HepG2 (cell line): ENCODE measurements at regions not wholly inside any gene's neighbourhood (a gene's known extent, or its start where the extent isn't known, plus 50 kb on each side); places are given as distances from the start of the nearest gene placed in this dataset.

Experiments
- KDM2A ChIP-seq: sonication (generic); formaldehyde crosslinking; IDR thresholded peaks from 2 replicates; pipeline ENCODE4 v1.4.0; 2020; ENCODE audit warnings: low read depth, missing genetic modification reagents, borderline replicate concordance
- KLF11 ChIP-seq: IDR thresholded peaks from 2 replicates; pipeline ENCODE4 v1.6.1; 2016; ENCODE audit warnings: missing compliant biosample characterization
- KLF15 ChIP-seq: sonication (generic); formaldehyde crosslinking; IDR thresholded peaks from 2 replicates; pipeline ENCODE4 v1.8.1; 2023; ENCODE audit warnings: borderline replicate concordance, mild to moderate bottlenecking, inconsistent platforms, missing genetic modification reagents, mixed read lengths
- NAIF1 ChIP-seq: sonication (generic); formaldehyde crosslinking; IDR thresholded peaks from 2 replicates; pipeline ENCODE4 v1.5.0; 2020; ENCODE audit warnings: mild to moderate bottlenecking, missing genetic modification reagents, borderline replicate concordance
- NFE2L2 ChIP-seq: fragments of 150-350 bp; IDR thresholded peaks from 2 replicates; pipeline ENCODE4 v1.6.1; 2014; ENCODE audit warnings: low read length
- PHF20 ChIP-seq: sonication (generic); formaldehyde crosslinking; IDR thresholded peaks from 2 replicates; pipeline ENCODE4 v1.5.0; 2020; ENCODE audit warnings: mild to moderate bottlenecking, missing genetic modification reagents
- TOE1 ChIP-seq: sonication (generic); formaldehyde crosslinking; IDR thresholded peaks from 2 replicates; pipeline ENCODE4 v1.4.0; 2020; ENCODE audit warnings: mild to moderate bottlenecking, missing genetic modification reagents
- ZFP36 ChIP-seq: fragments of 150-350 bp; IDR thresholded peaks from 2 replicates; pipeline ENCODE4 v1.6.1; 2018; ENCODE audit warnings: borderline replicate concordance, low read length, low read depth; ENCODE audit not compliant: partially characterized antibody
- ZMYM4 ChIP-seq: sonication (generic); formaldehyde crosslinking; IDR thresholded peaks from 2 replicates; pipeline ENCODE4 v1.8.1; 2023; ENCODE audit warnings: mild to moderate bottlenecking, missing genetic modification reagents
- ZNF10 ChIP-seq: sonication (generic); formaldehyde crosslinking; IDR thresholded peaks from 2 replicates; pipeline ENCODE4 v1.4.0; 2020; ENCODE audit warnings: mild to moderate bottlenecking, low read depth, missing genetic modification reagents, borderline replicate concordance
- ZNF225 ChIP-seq: sonication (generic); formaldehyde crosslinking; IDR thresholded peaks from 2 replicates; pipeline ENCODE4 v1.4.0; 2020; ENCODE audit warnings: mild to moderate bottlenecking, missing genetic modification reagents
- ZNF460 ChIP-seq: sonication (generic); formaldehyde crosslinking; IDR thresholded peaks from 2 replicates; pipeline ENCODE4 v1.5.1; 2020; ENCODE audit warnings: missing genetic modification reagents, mild to moderate bottlenecking, borderline replicate concordance
- ZNF558 ChIP-seq: sonication (generic); formaldehyde crosslinking; IDR thresholded peaks from 2 replicates; pipeline ENCODE4 v1.9.0; 2022; ENCODE audit warnings: mild to moderate bottlenecking, missing genetic modification reagents, borderline replicate concordance
- ZNF563 ChIP-seq: sonication (generic); formaldehyde crosslinking; IDR thresholded peaks from 2 replicates; pipeline ENCODE4 v1.8.0; 2022; ENCODE audit warnings: mild to moderate bottlenecking, moderate library complexity, missing genetic modification reagents
- ZNF564 ChIP-seq: sonication (generic); formaldehyde crosslinking; IDR thresholded peaks from 2 replicates; pipeline ENCODE4 v1.8.1; 2023; ENCODE audit warnings: mild to moderate bottlenecking, missing genetic modification reagents
- ZNF598 ChIP-seq: sonication (generic); formaldehyde crosslinking; IDR thresholded peaks from 2 replicates; pipeline ENCODE4 v1.5.1; 2020; ENCODE audit warnings: mild to moderate bottlenecking, missing genetic modification reagents, borderline replicate concordance
- ZNF614 ChIP-seq: IDR thresholded peaks from 2 replicates; pipeline ENCODE4 v1.6.1; 2018; ENCODE audit warnings: missing biosample characterization, missing genetic modification reagents, inconsistent platforms, borderline replicate concordance
- ZNF652 ChIP-seq: IDR thresholded peaks from 2 replicates; pipeline ENCODE4 v1.6.1; 2016; ENCODE audit warnings: low read depth, borderline replicate concordance
- ZNF83 ChIP-seq: sonication (generic); formaldehyde crosslinking; IDR thresholded peaks from 2 replicates; pipeline ENCODE4 v1.4.0; 2020; ENCODE audit warnings: missing genetic modification reagents, mild to moderate bottlenecking, borderline replicate concordance
- TF ChIP-seq, protein P1 (sequence below): sonication (generic); formaldehyde crosslinking; IDR thresholded peaks from 2 replicates; pipeline ENCODE4 v1.5.1; 2020; ENCODE audit warnings: mild to moderate bottlenecking, missing genetic modification reagents, moderate library complexity
- TF ChIP-seq, protein P2 (sequence below): sonication (generic); formaldehyde crosslinking; IDR thresholded peaks from 2 replicates; pipeline ENCODE4 v1.5.1; 2020; ENCODE audit warnings: missing genetic modification reagents, mild to moderate bottlenecking, borderline replicate concordance
- TF ChIP-seq, protein P3 (sequence below): sonication (generic); formaldehyde crosslinking; IDR thresholded peaks from 2 replicates; pipeline ENCODE4 v1.5.0; 2020; ENCODE audit warnings: missing genetic modification reagents, mild to moderate bottlenecking, borderline replicate concordance
- TF ChIP-seq, protein P4 (sequence below): sonication (generic); formaldehyde crosslinking; IDR thresholded peaks from 2 replicates; pipeline ENCODE4 v1.4.0; 2020; ENCODE audit warnings: mild to moderate bottlenecking, low read depth, missing genetic modification reagents

DNA sequence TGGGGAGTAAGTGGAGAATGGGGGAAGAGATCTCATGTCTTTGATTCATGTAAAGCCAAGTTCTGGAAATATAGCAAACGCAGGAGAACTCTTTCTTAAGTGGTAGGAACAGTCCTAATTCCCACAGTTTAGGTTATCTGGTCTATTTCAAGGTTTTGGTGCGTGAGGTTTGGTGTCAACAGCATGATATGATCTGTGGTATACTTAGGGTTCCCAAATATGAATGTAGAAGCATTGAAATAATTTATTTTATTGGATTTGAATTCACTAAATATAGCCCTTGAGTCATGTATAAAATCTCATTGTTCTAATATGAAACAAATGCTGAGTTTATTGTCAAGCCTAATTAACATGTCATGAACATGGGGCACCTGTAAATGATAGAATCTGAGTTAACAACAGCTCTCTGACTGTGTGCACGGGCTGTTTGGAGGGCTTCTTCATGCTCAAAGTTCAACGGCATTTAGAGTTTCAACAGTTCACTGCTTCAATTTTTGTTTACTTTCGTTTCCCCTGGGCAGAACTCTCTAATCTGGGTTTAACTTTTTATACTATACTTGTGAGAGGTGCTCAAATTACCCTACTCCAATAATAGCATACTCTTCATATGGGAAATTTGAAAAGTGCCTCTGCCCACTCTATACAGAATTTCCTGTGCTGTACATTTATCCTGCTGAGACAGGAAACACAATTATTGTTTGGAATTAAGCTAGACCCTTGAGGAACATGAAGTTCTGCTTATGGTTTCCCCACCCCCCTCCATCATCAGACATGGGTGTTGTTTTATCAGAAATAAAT is 236.3 kb upstream of the ZNF217 start (continued):
- TF ChIP-seq, protein P1, sequence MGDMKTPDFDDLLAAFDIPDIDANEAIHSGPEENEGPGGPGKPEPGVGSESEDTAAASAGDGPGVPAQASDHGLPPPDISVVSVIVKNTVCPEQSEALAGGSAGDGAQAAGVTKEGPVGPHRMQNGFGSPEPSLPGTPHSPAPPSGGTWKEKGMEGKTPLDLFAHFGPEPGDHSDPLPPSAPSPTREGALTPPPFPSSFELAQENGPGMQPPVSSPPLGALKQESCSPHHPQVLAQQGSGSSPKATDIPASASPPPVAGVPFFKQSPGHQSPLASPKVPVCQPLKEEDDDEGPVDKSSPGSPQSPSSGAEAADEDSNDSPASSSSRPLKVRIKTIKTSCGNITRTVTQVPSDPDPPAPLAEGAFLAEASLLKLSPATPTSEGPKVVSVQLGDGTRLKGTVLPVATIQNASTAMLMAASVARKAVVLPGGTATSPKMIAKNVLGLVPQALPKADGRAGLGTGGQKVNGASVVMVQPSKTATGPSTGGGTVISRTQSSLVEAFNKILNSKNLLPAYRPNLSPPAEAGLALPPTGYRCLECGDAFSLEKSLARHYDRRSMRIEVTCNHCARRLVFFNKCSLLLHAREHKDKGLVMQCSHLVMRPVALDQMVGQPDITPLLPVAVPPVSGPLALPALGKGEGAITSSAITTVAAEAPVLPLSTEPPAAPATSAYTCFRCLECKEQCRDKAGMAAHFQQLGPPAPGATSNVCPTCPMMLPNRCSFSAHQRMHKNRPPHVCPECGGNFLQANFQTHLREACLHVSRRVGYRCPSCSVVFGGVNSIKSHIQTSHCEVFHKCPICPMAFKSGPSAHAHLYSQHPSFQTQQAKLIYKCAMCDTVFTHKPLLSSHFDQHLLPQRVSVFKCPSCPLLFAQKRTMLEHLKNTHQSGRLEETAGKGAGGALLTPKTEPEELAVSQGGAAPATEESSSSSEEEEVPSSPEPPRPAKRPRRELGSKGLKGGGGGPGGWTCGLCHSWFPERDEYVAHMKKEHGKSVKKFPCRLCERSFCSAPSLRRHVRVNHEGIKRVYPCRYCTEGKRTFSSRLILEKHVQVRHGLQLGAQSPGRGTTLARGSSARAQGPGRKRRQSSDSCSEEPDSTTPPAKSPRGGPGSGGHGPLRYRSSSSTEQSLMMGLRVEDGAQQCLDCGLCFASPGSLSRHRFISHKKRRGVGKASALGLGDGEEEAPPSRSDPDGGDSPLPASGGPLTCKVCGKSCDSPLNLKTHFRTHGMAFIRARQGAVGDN, result no peak
- TF ChIP-seq, protein P2, sequence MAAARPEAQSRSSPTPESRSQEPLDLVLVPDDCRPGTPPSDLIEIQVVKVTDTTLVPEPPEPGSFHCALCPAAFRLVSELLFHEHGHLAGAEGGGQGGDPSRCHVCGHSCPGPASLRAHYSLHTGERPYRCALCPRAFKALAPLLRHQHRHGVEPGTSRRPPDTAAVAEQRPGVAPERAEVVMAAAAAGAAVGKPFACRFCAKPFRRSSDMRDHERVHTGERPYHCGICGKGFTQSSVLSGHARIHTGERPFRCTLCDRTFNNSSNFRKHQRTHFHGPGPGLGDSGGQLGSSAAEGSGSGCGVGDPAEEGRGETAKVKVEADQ (CRISPR knock-in tag), result no peak
- TF ChIP-seq ZNF614 (CRISPR knock-in tag) (peak; percentile 15; the same call in 1 of the 2 replicates), TOE1 (CRISPR knock-in tag) (no peak), ZMYM4 (CRISPR knock-in tag) (peak; percentile 72), ZNF460 (no peak), KLF15 (CRISPR knock-in tag) (no peak), ZNF598 (no peak), ZFP36 (no peak), ZNF83 (CRISPR knock-in tag) (no peak), KDM2A (no peak), ZNF652 (peak; percentile 33; the same call in 1 of the 2 replicates), ZNF564 (no peak), ZNF558 (CRISPR knock-in tag) (no peak), NAIF1 (no peak), PHF20 (CRISPR knock-in tag) (no peak), ZNF225 (CRISPR knock-in tag) (no peak), KLF11 (CRISPR knock-in tag) (no peak), ZNF10 (CRISPR knock-in tag) (no peak), NFE2L2 (no peak), ZNF563 (CRISPR knock-in tag) (no peak)
- TF ChIP-seq, protein P3, sequence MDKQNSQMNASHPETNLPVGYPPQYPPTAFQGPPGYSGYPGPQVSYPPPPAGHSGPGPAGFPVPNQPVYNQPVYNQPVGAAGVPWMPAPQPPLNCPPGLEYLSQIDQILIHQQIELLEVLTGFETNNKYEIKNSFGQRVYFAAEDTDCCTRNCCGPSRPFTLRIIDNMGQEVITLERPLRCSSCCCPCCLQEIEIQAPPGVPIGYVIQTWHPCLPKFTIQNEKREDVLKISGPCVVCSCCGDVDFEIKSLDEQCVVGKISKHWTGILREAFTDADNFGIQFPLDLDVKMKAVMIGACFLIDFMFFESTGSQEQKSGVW, result no peak
- TF ChIP-seq, protein P4, sequence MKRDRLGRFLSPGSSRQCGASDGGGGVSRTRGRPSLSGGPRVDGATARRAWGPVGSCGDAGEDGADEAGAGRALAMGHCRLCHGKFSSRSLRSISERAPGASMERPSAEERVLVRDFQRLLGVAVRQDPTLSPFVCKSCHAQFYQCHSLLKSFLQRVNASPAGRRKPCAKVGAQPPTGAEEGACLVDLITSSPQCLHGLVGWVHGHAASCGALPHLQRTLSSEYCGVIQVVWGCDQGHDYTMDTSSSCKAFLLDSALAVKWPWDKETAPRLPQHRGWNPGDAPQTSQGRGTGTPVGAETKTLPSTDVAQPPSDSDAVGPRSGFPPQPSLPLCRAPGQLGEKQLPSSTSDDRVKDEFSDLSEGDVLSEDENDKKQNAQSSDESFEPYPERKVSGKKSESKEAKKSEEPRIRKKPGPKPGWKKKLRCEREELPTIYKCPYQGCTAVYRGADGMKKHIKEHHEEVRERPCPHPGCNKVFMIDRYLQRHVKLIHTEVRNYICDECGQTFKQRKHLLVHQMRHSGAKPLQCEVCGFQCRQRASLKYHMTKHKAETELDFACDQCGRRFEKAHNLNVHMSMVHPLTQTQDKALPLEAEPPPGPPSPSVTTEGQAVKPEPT (CRISPR knock-in tag), result no peak
